ENCODE measurements at regions not wholly inside any gene's neighbourhood (a gene's known extent, or its start where the extent isn't known, plus 50 kb on each side); places are given as distances from the start of the nearest gene placed in this dataset.

GRCh38 chr18:1458547-1458946, 553.9 kb downstream of the ADCYAP1 start:
- no peak overlapping the region for H3K4me3 ChIP-seq (ENCODE audit: control insufficient read depth, low read depth, low read length)
- TF ChIP-seq CTCF (IDR thresholded peaks at IDR 0.05; ENCODE audit: control insufficient read depth, insufficient read depth, low read depth, low read length, missing control alignments), result no peak
- no peak for DNase-seq (ENCODE audit: low read depth)

GRCh38 chr18:1463981-1464380, 559.3 kb downstream of the ADCYAP1 start:
- DNase-seq (ENCODE audit: low read depth), result no peak
- no peak for TF ChIP-seq CTCF (IDR thresholded peaks at IDR 0.05; ENCODE audit: control insufficient read depth, insufficient read depth, low read depth, low read length, missing control alignments)
- no peak overlapping the region for H3K4me3 ChIP-seq (ENCODE audit: control insufficient read depth, low read depth, low read length)

GRCh38 chr18:1464444-1465217, 560.0 kb downstream of the ADCYAP1 start:
- DNase-seq (ENCODE audit: low read depth), result no peak
- no peak for TF ChIP-seq CTCF (IDR thresholded peaks at IDR 0.05; ENCODE audit: control insufficient read depth, insufficient read depth, low read depth, low read length, missing control alignments)
- no peak overlapping the region for H3K4me3 ChIP-seq (ENCODE audit: control insufficient read depth, low read depth, low read length)

GRCh38 chr18:1466035-1466434, 561.4 kb downstream of the ADCYAP1 start:
- TF ChIP-seq CTCF (IDR thresholded peaks at IDR 0.05; ENCODE audit: control insufficient read depth, insufficient read depth, low read depth, low read length, missing control alignments), result no peak
- H3K4me3 ChIP-seq (ENCODE audit: control insufficient read depth, low read depth, low read length), result no peak overlapping the region
- no peak for DNase-seq (ENCODE audit: low read depth)

GRCh38 chr18:1467461-1467964, 562.8 kb downstream of the ADCYAP1 start:
- DNase-seq (ENCODE audit: low read depth), result no peak
- TF ChIP-seq CTCF (IDR thresholded peaks at IDR 0.05; ENCODE audit: control insufficient read depth, insufficient read depth, low read depth, low read length, missing control alignments), result no peak

GRCh38 chr18:1468550-1468949, 563.9 kb downstream of the ADCYAP1 start:
- no peak overlapping the region for H3K4me3 ChIP-seq (ENCODE audit: control insufficient read depth, low read depth, low read length)
- TF ChIP-seq CTCF (IDR thresholded peaks at IDR 0.05; ENCODE audit: control insufficient read depth, insufficient read depth, low read depth, low read length, missing control alignments), result no peak
- no peak for DNase-seq (ENCODE audit: low read depth)

More at GRCh38 chr18:1467461-1467964, 562.8 kb downstream of the ADCYAP1 start:
- no peak overlapping the region for H3K4me3 ChIP-seq (ENCODE audit: control insufficient read depth, low read depth, low read length)

Measured in AG09309 (cell line).